ENCODE measurements at regions not wholly inside any gene's neighbourhood (a gene's known extent, or its start where the extent isn't known, plus 50 kb on each side); places are given as distances from the start of the nearest gene placed in this dataset.

GRCh38 chr13:70223911-70224310, 115.7 kb upstream of the KLHL1 start:
- no peak for TF ChIP-seq TCF4 (CRISPR knock-in tag; IDR thresholded peaks at IDR 0.05; ENCODE audit: borderline replicate concordance)
- TF ChIP-seq ZNF8 (CRISPR knock-in tag; IDR thresholded peaks at IDR 0.05) = no peak
- no peak for TF ChIP-seq SNAI2 (CRISPR knock-in tag; IDR thresholded peaks at IDR 0.05)
- TF ChIP-seq PATZ1 (CRISPR knock-in tag; IDR thresholded peaks at IDR 0.05; ENCODE audit: borderline replicate concordance) = no peak
- TF ChIP-seq POU6F1 (CRISPR knock-in tag; IDR thresholded peaks at IDR 0.05; ENCODE audit: borderline replicate concordance, low read depth) = no peak
- TF ChIP-seq TSHZ2 (CRISPR knock-in tag; IDR thresholded peaks at IDR 0.05) = no peak
- no peak for TF ChIP-seq CREB5 (CRISPR knock-in tag; IDR thresholded peaks at IDR 0.05; ENCODE audit: low read depth)
- TF ChIP-seq ISL1 (CRISPR knock-in tag; IDR thresholded peaks at IDR 0.05) = no peak
- no peak for TF ChIP-seq ZNF70 (CRISPR knock-in tag; IDR thresholded peaks at IDR 0.05)
- no peak for TF ChIP-seq CSRNP3 (CRISPR knock-in tag; IDR thresholded peaks at IDR 0.05)
- no peak for TF ChIP-seq ARNTL (CRISPR knock-in tag; IDR thresholded peaks at IDR 0.05; ENCODE audit: borderline replicate concordance, low read depth)
- no peak for TF ChIP-seq CSDC2 (CRISPR knock-in tag; IDR thresholded peaks at IDR 0.05)
- no peak for TF ChIP-seq GLIS3 (CRISPR knock-in tag; IDR thresholded peaks at IDR 0.05)
- no peak for TF ChIP-seq ZFP3 (CRISPR knock-in tag; IDR thresholded peaks at IDR 0.05)
- no peak for TF ChIP-seq TOX (CRISPR knock-in tag; IDR thresholded peaks at IDR 0.05; ENCODE audit: borderline replicate concordance)
- TF ChIP-seq ESRRG (CRISPR knock-in tag; IDR thresholded peaks at IDR 0.05) = no peak
- TF ChIP-seq BACH2 (CRISPR knock-in tag; IDR thresholded peaks at IDR 0.05; ENCODE audit: borderline replicate concordance) = no peak
- TF ChIP-seq ZFP30 (CRISPR knock-in tag; IDR thresholded peaks at IDR 0.05) = no peak
- ATAC-seq = no peak

- TF ChIP-seq PATZ1 (CRISPR knock-in tag; IDR thresholded peaks at IDR 0.05; ENCODE audit: borderline replicate concordance) = no peak
- no peak for TF ChIP-seq BACH2 (CRISPR knock-in tag; IDR thresholded peaks at IDR 0.05; ENCODE audit: borderline replicate concordance)
- no peak for TF ChIP-seq ZC3H10 (CRISPR knock-in tag; IDR thresholded peaks at IDR 0.05)
- TF ChIP-seq ZFP30 (CRISPR knock-in tag; IDR thresholded peaks at IDR 0.05) = no peak
- TF ChIP-seq TOX (CRISPR knock-in tag; IDR thresholded peaks at IDR 0.05; ENCODE audit: borderline replicate concordance) = no peak
- no peak for TF ChIP-seq ZNF70 (CRISPR knock-in tag; IDR thresholded peaks at IDR 0.05)
- no peak for TF ChIP-seq RARB (CRISPR knock-in tag; IDR thresholded peaks at IDR 0.05)
- TF ChIP-seq SNAI2 (CRISPR knock-in tag; IDR thresholded peaks at IDR 0.05) = no peak
- no peak for TF ChIP-seq TSHZ2 (CRISPR knock-in tag; IDR thresholded peaks at IDR 0.05)
- no peak for TF ChIP-seq ZFP3 (CRISPR knock-in tag; IDR thresholded peaks at IDR 0.05)
- no peak for TF ChIP-seq ZNF8 (CRISPR knock-in tag; IDR thresholded peaks at IDR 0.05)
- no peak for TF ChIP-seq POU6F1 (CRISPR knock-in tag; IDR thresholded peaks at IDR 0.05; ENCODE audit: borderline replicate concordance, low read depth)
- TF ChIP-seq GLIS3 (CRISPR knock-in tag; IDR thresholded peaks at IDR 0.05) = no peak
- no peak for TF ChIP-seq PPARA (CRISPR knock-in tag; IDR thresholded peaks at IDR 0.05; ENCODE audit: borderline replicate concordance)
- no peak for TF ChIP-seq TCF4 (CRISPR knock-in tag; IDR thresholded peaks at IDR 0.05; ENCODE audit: borderline replicate concordance)
- TF ChIP-seq CSDC2 (CRISPR knock-in tag; IDR thresholded peaks at IDR 0.05) = no peak
- TF ChIP-seq ESRRG (CRISPR knock-in tag; IDR thresholded peaks at IDR 0.05) = no peak
- no peak for ATAC-seq
Measured at GRCh38 chr13:70222926-70223325, 114.7 kb upstream of the KLHL1 start.

All from SK-N-SH treated with all-trans-retinoic acid at 6 μM for 48 hours (cell line).